ENCODE measurements at regions not wholly inside any gene's neighbourhood (a gene's known extent, or its start where the extent isn't known, plus 50 kb on each side); places are given as distances from the start of the nearest gene placed in this dataset.

DNA sequence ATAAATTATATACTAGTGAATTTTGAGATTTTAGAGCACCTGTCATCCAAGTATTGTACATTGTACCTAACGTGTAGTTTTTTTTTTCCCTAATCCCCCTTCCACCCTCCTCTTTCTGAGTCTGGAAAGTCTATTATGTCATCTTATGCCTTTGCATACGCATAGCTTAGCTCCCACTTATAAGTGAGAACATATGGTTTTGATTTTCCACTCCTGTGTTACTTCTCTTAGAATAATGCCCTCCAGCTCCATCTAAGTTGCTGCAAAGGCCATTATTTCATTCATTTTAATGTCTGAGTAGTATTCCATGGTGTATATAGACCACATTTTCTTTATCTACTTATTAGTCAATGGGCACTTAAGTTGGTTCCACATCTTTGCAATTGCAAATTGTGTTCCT is 177.0 kb upstream of the C16orf82 start:
- TF ChIP-seq, protein P1, sequence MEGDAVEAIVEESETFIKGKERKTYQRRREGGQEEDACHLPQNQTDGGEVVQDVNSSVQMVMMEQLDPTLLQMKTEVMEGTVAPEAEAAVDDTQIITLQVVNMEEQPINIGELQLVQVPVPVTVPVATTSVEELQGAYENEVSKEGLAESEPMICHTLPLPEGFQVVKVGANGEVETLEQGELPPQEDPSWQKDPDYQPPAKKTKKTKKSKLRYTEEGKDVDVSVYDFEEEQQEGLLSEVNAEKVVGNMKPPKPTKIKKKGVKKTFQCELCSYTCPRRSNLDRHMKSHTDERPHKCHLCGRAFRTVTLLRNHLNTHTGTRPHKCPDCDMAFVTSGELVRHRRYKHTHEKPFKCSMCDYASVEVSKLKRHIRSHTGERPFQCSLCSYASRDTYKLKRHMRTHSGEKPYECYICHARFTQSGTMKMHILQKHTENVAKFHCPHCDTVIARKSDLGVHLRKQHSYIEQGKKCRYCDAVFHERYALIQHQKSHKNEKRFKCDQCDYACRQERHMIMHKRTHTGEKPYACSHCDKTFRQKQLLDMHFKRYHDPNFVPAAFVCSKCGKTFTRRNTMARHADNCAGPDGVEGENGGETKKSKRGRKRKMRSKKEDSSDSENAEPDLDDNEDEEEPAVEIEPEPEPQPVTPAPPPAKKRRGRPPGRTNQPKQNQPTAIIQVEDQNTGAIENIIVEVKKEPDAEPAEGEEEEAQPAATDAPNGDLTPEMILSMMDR (IDR thresholded peaks at IDR 0.05; ENCODE audit: low read depth, low read length), result no peak
- no peak for DNase-seq (ENCODE audit: low read depth in 2 of 2)
- H3K4me3 ChIP-seq (replicated peaks in 1 of 2; ENCODE audit: low read depth in 2 of 2, low read length in 2 of 2), result no peak overlapping the region

DNA sequence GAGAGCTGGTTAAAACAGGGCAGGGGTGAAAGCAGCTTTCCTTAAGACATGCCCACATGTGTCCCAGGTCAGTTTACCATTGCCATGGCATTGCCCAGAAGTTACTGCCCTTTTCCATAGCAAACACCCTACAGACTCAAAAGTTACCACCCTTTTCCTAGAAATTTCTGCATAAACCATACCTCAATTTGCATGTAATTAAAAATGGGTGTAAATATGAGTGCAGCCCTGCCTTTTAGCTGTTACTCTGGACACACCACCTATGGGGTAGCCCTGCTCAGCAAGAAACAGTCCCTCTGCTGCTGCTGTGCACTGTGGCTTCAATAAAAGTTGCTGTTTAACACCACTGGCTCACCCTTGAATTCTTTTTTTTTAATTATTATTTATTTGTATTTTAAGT is 168.5 kb upstream of the C16orf82 start:
- TF ChIP-seq, protein P1 (IDR thresholded peaks at IDR 0.05; ENCODE audit: low read depth, low read length), result no peak
- H3K4me3 ChIP-seq (replicated peaks in 1 of 2; ENCODE audit: low read depth in 2 of 2, low read length in 2 of 2), result no peak overlapping the region
- no peak for DNase-seq (ENCODE audit: low read depth in 2 of 2)

DNA sequence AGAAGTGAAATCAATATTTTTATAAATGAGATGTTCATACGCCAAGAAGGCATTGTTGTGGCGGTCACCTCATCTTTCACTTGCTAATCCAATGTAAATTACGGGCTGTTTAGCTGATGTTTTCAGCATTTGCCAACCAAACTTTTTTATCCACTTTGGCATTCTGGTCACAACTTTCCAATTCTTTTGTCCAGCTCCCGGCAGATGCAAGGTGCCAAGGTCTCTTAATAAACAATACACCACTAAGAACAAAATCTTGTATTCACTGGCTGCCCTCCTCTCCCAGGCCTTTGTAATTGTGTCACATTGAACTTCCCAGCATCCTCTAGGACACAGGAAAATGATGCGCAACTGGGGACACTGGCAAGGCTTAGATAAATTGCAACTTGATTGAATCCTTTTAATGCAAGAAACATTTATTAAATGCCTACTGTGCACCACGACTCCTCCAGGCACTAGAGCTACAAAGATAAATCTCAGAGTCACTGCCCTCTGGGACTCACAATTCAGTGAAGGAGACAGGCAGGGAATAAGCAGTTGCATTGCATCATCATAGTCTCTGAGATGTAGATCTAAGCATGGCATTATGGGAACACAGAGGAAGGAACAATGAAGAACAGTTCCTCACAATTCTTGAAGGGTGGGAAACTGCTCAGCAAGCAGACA is 165.4 kb upstream of the C16orf82 start:
- TF ChIP-seq, protein P1 (IDR thresholded peaks at IDR 0.05; ENCODE audit: low read depth, low read length), result no peak
- no peak overlapping the region for H3K4me3 ChIP-seq (replicated peaks in 1 of 2; ENCODE audit: low read depth in 2 of 2, low read length in 2 of 2)
- no peak for DNase-seq (ENCODE audit: low read depth in 2 of 2)

DNA sequence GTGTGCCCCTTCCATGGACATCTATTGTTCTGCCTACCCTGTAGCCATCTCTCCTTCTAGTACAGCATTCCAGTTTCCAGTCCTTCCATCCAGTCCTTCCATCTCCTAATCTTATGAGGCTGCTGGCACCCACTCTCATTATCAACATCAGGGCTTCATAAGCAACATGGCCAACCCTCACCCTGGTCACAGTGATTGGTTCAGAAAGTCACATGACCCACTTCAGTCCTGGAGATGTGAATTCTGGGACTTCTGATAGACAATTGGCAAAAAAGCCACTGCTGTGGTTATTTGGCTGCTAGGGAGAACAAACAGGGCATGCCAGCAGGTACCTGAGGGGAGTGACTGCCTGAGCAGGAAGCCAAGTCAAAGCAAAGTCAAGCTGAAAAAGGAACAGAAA is 164.7 kb upstream of the C16orf82 start:
- TF ChIP-seq, protein P1 (IDR thresholded peaks at IDR 0.05; ENCODE audit: low read depth, low read length), result no peak
- H3K4me3 ChIP-seq (replicated peaks in 1 of 2; ENCODE audit: low read depth in 2 of 2, low read length in 2 of 2), result no peak overlapping the region
- no peak for DNase-seq (ENCODE audit: low read depth in 2 of 2)

DNA sequence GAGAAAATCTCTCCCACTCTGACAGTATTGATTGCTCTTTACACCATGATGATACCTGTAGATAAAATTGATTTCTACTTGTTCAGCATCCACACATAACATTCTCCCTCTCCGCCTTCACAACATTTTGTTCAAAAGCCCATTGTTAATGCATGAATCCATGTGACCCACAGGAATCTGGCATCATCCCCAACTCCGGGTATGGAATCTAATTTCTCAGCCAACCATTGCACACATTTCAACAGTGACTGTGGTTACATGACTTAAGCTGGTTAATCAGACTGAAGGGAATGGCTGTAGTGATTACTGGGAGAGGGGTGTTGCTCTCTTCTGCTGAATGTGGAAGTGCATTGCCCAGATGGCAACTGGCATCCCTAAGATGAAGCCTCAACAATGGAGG is 161.4 kb upstream of the C16orf82 start:
- H3K4me3 ChIP-seq (replicated peaks in 1 of 2; ENCODE audit: low read depth in 2 of 2, low read length in 2 of 2), result no peak overlapping the region
- TF ChIP-seq, protein P1 (IDR thresholded peaks at IDR 0.05; ENCODE audit: low read depth, low read length), result no peak
- no peak for DNase-seq (ENCODE audit: low read depth in 2 of 2)

DNA sequence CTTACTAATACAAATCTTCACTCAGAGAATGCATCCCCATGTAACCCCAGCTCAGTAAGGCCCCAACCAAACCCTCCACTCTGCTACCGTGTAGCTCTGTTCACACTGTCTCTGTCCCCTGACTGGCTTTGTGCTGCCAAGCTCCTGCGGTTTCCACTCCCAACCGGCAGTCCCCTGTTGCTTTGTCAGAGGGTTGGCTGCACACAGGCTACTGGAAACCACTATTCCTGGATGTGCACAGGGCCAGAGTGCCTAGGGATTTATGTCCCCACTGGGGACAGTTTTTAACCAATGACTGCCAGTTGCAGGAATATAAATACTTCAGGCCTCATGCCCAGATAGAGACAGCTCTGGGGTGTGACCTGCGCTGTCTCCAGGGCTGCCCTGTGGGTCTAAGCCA is 157.1 kb upstream of the C16orf82 start:
- DNase-seq (ENCODE audit: low read depth in 2 of 2), result no peak
- TF ChIP-seq, protein P1 (IDR thresholded peaks at IDR 0.05; ENCODE audit: low read depth, low read length), result no peak
- no peak overlapping the region for H3K4me3 ChIP-seq (replicated peaks in 1 of 2; ENCODE audit: low read depth in 2 of 2, low read length in 2 of 2)

DNA sequence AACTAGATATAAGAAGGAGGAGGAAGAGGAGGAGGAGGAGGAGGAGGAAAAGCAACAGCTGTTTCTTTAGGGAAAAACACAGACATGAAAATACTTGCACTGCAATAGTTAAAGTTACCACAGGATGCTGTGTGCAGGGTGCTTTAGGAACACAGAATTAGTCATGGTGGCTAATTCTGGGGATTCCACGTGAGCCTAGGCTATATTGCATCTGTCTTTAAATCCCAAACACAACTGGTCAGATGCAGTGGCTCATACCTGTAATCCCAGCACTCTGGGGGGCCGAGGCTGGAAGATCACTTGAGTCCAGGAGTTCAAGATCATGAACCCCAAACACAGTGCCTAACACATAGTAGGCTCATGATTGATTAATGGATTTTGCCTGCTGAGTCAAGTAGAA is 155.3 kb upstream of the C16orf82 start:
- DNase-seq (ENCODE audit: low read depth in 2 of 2), result no peak
- TF ChIP-seq, protein P1 (IDR thresholded peaks at IDR 0.05; ENCODE audit: low read depth, low read length), result no peak
- H3K4me3 ChIP-seq (replicated peaks in 1 of 2; ENCODE audit: low read depth in 2 of 2, low read length in 2 of 2), result no peak overlapping the region

Data from cardiac fibroblast (primary cell).